ENCODE measurements at regions not wholly inside any gene's neighbourhood (a gene's known extent, or its start where the extent isn't known, plus 50 kb on each side); places are given as distances from the start of the nearest gene placed in this dataset.
"Not testable (repeated sequence)": the region's sequence is repeated elsewhere in the genome, so short reads cannot be mapped to it uniquely, and the experiment has no call there.

- DNase-seq (ENCODE audit: extremely low read depth, low read depth): no peak
- no peak for TF ChIP-seq CTCF (IDR thresholded peaks at IDR 0.05; ENCODE audit: low read depth, low read length, missing control alignments)
- H3K4me3 ChIP-seq (replicated peaks; ENCODE audit: low read depth, low read length): no peak overlapping the region
Measured at GRCh38 chr12:59318940-59319339, 276.9 kb upstream of the SLC16A7 start.

- DNase-seq (ENCODE audit: extremely low read depth, low read depth): no peak
- H3K4me3 ChIP-seq (replicated peaks; ENCODE audit: low read depth, low read length): no peak overlapping the region
- no peak for TF ChIP-seq CTCF (IDR thresholded peaks at IDR 0.05; ENCODE audit: low read depth, low read length, missing control alignments)
Measured at GRCh38 chr12:59317598-59317997, 278.2 kb upstream of the SLC16A7 start.

- H3K4me3 ChIP-seq (replicated peaks; ENCODE audit: low read depth, low read length): no peak overlapping the region
- no peak for TF ChIP-seq CTCF (IDR thresholded peaks at IDR 0.05; ENCODE audit: low read depth, low read length, missing control alignments)
- no peak for DNase-seq (ENCODE audit: extremely low read depth, low read depth)
Measured at GRCh38 chr12:59316938-59317337, 278.9 kb upstream of the SLC16A7 start.

GRCh38 chr12:59316354-59316753, 279.5 kb upstream of the SLC16A7 start:
- not testable (repeated sequence) for H3K4me3 ChIP-seq (replicated peaks; ENCODE audit: low read depth, low read length); DNase-seq (ENCODE audit: extremely low read depth, low read depth)

- no peak overlapping the region for H3K4me3 ChIP-seq (replicated peaks; ENCODE audit: low read depth, low read length)
- DNase-seq (ENCODE audit: extremely low read depth, low read depth): no peak
- TF ChIP-seq CTCF (IDR thresholded peaks at IDR 0.05; ENCODE audit: low read depth, low read length, missing control alignments): no peak
Measured at GRCh38 chr12:59314209-59314608, 281.6 kb upstream of the SLC16A7 start.

- no peak for DNase-seq (ENCODE audit: extremely low read depth, low read depth)
- TF ChIP-seq CTCF (IDR thresholded peaks at IDR 0.05; ENCODE audit: low read depth, low read length, missing control alignments): no peak
- no peak overlapping the region for H3K4me3 ChIP-seq (replicated peaks; ENCODE audit: low read depth, low read length)
Measured at GRCh38 chr12:59304077-59304721, 291.6 kb upstream of the SLC16A7 start.

- no peak for TF ChIP-seq CTCF (IDR thresholded peaks at IDR 0.05; ENCODE audit: low read depth, low read length, missing control alignments)
- DNase-seq (ENCODE audit: extremely low read depth, low read depth): no peak
Measured at GRCh38 chr12:59298296-59298695, 297.5 kb upstream of the SLC16A7 start.

More at GRCh38 chr12:59298296-59298695, 297.5 kb upstream of the SLC16A7 start:
- H3K4me3 ChIP-seq (replicated peaks; ENCODE audit: low read depth, low read length): no peak overlapping the region
